Type B pancreatic cell (in vitro differentiated cells): ENCODE measurements at regions not wholly inside any gene's neighbourhood (a gene's known extent, or its start where the extent isn't known, plus 50 kb on each side); places are given as distances from the start of the nearest gene placed in this dataset.

Experiments
- DNase-seq: peaks from one replicate; pipeline ENCODE4 v3.0.0; 2021; ENCODE audit warnings: mixed read lengths; ENCODE audit not compliant: unreplicated experiment; ENCODE audit errors: extremely low spot score
- H3K27ac Mint-ChIP-seq: 2 replicates; pipeline ENCODE4 v1.8.0; 2021; ENCODE audit warnings: mild to moderate bottlenecking, mixed read lengths
- H3K27me3 Mint-ChIP-seq: 2 replicates; pipeline ENCODE4 v1.8.0; 2021; ENCODE audit warnings: mixed read lengths
- H3K36me3 Mint-ChIP-seq: 2 replicates; pipeline ENCODE4 v1.8.0; 2021; ENCODE audit warnings: mixed read lengths
- H3K4me1 Mint-ChIP-seq: one replicate; pipeline ENCODE4 v1.8.0; 2021; ENCODE audit warnings: mixed read lengths; ENCODE audit not compliant: unreplicated experiment
- H3K4me3 Mint-ChIP-seq: 2 replicates; pipeline ENCODE4 v1.8.0; 2021; ENCODE audit warnings: mild to moderate bottlenecking, mixed read lengths
- H3K9me3 Mint-ChIP-seq: 2 replicates; pipeline ENCODE4 v1.8.0; 2021; ENCODE audit warnings: mixed read lengths
- CTCF ChIP-seq: fragments of 200-600 bp; sonication (generic); conservative IDR thresholded peaks from 2 replicates; pipeline ENCODE4 v1.5.0; 2021; ENCODE audit warnings: antibody characterized with exemption, mild to moderate bottlenecking

GRCh38 chr4:171588051-171588545 is 225.1 kb upstream of the GALNTL6 start:
- peaks cover 10% of the 10 kb centered on the region for H3K4me1 Mint-ChIP-seq
- peaks cover 3% of the 10 kb centered on the region for H3K9me3 Mint-ChIP-seq
- TF ChIP-seq CTCF: no peak
- DNase-seq: no peak
- no peaks in the 10 kb centered on the region for H3K27me3 Mint-ChIP-seq
- H3K36me3 Mint-ChIP-seq: no peaks in the 10 kb centered on the region
- no peak overlapping the region for H3K27ac Mint-ChIP-seq
- no peak overlapping the region for H3K4me3 Mint-ChIP-seq

- Mint-ChIP-seq H3K9me3 (peaks cover 3% of the 10 kb centered on the region), H3K27me3 (no peaks in the 10 kb centered on the region), H3K27ac (no peak overlapping the region), H3K4me1 (peaks cover 10% of the 10 kb centered on the region), H3K36me3 (no peaks in the 10 kb centered on the region), H3K4me3 (no peak overlapping the region)
- TF ChIP-seq CTCF: no peak
- no peak for DNase-seq
These were observed 229.4 kb upstream of the GALNTL6 start for GRCh38 chr4:171583790-171584189.

GRCh38 chr4:171582961-171583581 is 230.1 kb upstream of the GALNTL6 start:
- TF ChIP-seq CTCF: no peak
- Mint-ChIP-seq H3K4me3 (no peak overlapping the region), H3K4me1 (peaks cover 4% of the 10 kb centered on the region), H3K27ac (no peak overlapping the region), H3K36me3 (no peaks in the 10 kb centered on the region), H3K9me3 (peaks cover 3% of the 10 kb centered on the region), H3K27me3 (no peaks in the 10 kb centered on the region)
- DNase-seq: no peak

GRCh38 chr4:171573181-171573580 is 240.0 kb upstream of the GALNTL6 start:
- Mint-ChIP-seq H3K27ac (no peak overlapping the region), H3K4me1 (no peaks in the 10 kb centered on the region), H3K27me3 (no peaks in the 10 kb centered on the region), H3K36me3 (no peaks in the 10 kb centered on the region), H3K4me3 (no peak overlapping the region), H3K9me3 (peaks cover 4% of the 10 kb centered on the region)
- no peak for DNase-seq
- no peak for TF ChIP-seq CTCF

GRCh38 chr4:171565130-171565788 is 247.9 kb upstream of the GALNTL6 start:
- Mint-ChIP-seq H3K27ac (no peak overlapping the region), H3K4me1 (no peaks in the 10 kb centered on the region), H3K27me3 (no peaks in the 10 kb centered on the region), H3K9me3 (peaks cover 4% of the 10 kb centered on the region), H3K36me3 (no peaks in the 10 kb centered on the region), H3K4me3 (no peak overlapping the region)
- TF ChIP-seq CTCF: no peak
- DNase-seq: no peak
